Activated CD4-positive, alpha-beta T cell treated with anti-CD3 and anti-CD28 coated beads for 1 hour (primary cell): ENCODE measurements at regions not wholly inside any gene's neighbourhood (a gene's known extent, or its start where the extent isn't known, plus 50 kb on each side); places are given as distances from the start of the nearest gene placed in this dataset.

Experiments used
- DNase-seq: peaks from one replicate; pipeline ENCODE4 v3.0.0-alpha.2; 2020

GRCh38 chr10:10967581-10968256 lies 50.0 kb upstream of the CELF2 start:
- no peak for DNase-seq
